HG03045 (cell line): ENCODE measurements at regions not wholly inside any gene's neighbourhood (a gene's known extent, or its start where the extent isn't known, plus 50 kb on each side); places are given as distances from the start of the nearest gene placed in this dataset.

Experiments used
- ATAC-seq: cut with Tn5 transposase; IDR thresholded peaks from one replicate; pipeline ENCODE4 v1.9.1; 2021; ENCODE audit warnings: mild to moderate bottlenecking, moderate library complexity; ENCODE audit not compliant: unreplicated experiment

DNA sequence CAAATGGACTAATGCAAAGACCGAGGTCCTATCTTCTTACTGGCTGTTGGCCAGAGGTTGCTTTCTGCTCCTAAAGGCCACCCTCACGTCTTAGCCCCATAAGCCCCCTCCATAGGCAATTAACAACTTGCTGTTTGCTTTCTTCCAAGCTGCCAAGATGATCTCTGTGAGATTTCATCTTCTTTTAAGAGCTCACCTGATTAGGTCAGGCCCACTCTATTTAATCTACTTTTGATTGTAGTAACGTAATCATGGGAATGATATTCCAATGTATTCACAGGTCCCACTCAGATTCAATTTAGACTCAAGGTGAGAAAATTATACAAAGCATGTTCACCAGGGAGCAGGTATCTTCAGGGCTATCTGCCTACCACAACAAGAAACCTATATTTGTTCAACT, 84.4 kb upstream of the RAD23B start:
- no peak for ATAC-seq

DNA sequence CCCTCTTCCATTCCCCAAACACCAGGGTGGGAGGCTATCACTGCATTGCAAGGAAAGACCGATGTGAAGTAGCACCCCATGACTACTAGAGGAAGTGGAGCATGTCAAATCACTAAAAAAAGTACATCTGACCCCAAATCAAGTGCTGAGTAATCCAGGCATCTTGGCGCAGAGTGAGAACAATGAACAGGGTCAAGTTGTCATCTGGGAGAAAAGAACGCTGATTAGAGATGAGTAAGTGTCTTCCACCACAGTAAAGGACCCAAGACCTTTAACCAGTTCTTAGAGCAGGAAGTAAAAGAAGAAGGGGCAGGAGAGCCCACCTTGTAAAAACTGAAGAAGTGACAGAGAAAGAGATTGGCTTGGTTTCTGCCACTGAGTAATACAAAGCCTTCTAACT, 75.0 kb upstream of the RAD23B start:
- ATAC-seq, result no peak

DNA sequence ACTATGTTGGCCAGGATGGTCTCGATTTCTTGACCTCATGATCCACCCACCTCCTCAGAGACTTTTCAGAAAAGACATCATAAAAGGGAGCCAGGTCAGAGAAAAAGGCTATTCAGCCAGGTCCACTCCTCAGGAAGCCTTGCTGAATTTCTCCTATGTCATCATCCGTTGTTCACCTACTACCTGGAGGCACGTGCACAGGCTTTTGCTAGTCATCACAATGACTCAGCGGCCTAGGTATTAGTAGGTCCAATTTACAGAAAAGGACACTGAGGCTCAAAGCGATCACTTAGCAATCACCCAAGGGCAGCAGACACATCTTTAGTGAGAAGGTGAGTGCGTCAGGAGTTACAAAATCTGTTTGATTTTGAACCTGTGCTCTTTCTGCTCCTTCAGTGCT, 72.3 kb upstream of the RAD23B start:
- ATAC-seq, result no peak

DNA sequence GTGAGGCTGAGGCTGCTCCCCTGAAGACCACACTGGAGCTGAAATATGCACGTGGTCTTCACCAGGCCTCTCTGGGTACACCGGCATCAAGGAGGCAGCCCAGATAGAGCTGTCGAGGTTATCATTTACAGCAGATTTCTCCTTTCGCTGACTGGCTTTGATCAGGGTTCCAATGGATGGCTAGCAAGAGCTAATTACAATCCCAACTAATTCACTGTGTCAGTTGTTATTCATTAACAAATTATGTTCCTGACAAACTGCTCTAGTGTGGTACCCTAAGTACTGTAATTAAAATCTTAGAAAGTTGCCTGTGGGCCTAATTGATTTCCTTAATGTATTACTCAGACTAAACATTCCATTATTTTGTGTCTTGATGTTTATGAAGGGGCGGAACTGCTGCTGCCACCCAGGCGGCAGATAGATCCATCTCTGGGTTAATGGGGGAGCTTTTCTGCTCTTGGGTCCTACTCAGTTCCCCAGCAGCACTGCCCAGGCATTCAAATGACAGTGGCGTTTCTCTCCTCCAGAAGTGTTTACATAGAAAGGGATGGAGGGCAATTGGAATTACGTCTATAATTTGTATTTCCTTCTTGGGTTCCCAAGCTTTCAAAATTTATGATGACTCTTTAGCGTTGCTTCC, 71.7 kb upstream of the RAD23B start:
- no peak for ATAC-seq

DNA sequence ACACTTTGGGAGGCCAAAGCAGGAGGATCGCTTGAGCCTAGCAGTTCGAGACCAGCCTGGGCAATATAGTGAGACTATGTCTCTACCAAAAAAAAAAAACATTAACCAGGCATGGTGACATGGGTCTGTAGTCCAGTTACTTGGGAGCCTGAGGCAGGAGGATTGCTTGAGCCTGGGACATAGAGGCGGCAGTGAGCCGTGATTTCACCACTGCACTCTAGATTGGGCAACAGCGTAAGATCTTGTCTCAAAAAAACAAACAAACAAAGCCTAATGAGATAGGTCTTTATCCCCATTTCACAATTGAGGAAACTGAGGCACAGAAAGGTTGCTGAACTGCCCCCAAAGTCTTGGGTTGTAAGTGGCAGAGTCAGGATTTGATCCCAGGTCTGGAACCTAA, 70.5 kb upstream of the RAD23B start:
- no peak for ATAC-seq

DNA sequence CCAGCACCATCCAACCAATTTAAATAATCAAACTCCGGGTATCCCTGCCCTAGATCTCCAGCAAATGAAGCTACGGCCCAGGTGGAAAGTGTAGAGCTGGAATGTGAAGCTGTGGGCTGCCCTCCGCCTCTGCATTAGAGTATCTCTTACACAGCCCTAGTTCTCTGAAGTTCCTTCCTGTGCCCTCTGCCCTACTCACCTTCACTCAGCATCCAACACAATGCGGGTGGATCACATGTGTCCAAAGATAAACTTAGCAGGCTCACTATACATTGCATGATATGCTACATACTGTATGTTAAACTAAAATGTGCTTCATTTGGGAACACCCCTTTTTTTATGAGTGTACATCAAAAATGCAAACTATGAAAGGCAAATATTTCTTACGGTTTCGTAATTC, 70.0 kb upstream of the RAD23B start:
- ATAC-seq, result no peak

DNA sequence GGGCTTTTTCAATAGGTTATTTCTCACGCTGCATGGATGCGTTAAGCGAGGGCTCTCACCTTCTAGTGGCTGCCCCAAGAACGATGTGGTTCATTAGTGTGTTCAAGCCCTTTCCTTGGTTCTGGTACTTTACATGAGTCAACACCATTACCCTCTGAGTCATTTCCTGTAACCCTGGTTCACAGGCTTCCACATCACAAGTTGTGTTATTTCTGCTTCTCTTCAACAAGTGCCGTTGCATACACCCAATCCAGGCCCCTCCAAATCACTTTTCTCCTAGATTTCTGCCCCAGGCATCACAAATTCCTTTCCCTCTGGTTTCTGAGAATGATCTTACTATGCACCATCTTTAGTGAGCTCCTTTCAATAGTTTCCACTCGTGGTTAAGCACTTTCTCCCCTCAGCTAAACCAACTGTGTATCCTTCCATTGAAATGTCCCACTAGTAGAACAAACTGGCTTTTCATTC, 69.5 kb upstream of the RAD23B start:
- peak; percentile 66 for ATAC-seq

DNA sequence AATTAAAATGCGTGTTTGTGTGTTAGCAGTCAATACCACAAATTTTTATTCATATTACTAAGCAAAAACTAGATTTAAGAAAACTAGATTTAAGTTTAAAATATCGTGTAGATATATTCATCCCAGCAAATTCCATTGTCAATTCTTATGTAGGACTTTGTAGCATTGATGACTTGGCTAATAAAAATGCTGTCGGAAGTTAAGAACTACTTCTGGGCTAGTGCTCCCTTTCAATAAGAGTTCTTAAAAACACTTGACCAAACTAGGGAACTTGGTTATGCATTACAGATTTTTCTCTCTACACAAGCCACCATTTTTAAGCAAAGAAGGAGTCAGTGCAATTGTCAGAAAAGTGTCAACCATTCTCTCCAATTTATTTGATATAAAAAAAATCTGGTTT, 68.7 kb upstream of the RAD23B start:
- no peak for ATAC-seq

DNA sequence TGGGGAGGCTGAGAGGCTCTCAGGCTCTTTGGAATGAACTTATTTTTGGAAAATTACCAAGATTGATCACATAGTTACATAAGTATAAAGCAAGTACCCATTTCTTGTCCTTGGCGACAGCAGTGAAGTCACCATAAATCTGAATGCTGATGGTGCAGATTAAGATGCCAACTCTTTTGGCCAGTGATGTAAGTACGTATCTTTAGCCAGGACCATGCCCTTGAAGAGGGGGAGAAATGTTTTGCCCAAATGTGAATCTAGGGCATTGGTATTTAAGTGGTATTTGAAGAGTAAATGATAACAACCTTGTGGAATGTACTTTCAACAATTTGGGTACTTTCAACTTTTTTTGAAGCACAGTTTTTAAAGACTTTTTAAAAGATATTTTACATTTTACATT, 68.2 kb upstream of the RAD23B start:
- no peak for ATAC-seq

DNA sequence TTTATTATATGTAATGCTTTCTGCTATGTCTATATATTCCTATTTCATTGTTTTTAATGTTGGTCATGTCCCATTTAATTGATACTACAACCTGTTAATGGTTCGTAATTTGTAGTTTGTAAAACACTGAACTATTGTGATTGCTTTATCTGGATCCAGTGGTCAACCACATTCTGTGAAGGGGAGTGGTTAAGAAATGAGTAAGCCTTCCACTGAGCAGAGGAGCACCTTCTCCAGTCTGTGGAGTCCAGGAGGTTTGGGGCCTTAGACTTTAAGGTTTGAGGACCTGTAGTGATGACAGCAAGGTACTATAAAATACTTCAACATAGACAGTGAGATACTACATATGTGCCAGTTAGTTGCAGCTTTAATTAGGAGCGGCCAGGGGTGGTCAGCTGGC, 67.7 kb upstream of the RAD23B start:
- ATAC-seq, result no peak

DNA sequence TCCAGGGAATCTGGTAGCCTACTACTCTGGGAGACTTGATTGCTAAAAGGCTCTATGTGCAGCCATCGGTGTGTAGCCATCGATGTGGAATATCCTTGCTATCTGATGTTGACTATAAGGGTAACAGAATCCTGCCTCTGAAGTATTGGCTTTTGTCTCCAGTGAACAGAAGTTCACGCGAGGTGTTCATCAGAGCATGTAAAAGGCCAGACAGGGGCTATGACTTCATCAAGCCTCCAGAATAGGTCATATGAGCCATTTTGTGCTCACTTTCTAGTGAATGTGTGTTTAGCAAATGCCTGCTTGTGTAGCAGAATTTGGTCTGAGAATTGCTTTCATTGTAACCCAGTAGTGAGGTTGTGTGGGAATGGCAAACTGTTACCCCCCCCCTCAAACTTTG, 66.8 kb upstream of the RAD23B start:
- no peak for ATAC-seq

DNA sequence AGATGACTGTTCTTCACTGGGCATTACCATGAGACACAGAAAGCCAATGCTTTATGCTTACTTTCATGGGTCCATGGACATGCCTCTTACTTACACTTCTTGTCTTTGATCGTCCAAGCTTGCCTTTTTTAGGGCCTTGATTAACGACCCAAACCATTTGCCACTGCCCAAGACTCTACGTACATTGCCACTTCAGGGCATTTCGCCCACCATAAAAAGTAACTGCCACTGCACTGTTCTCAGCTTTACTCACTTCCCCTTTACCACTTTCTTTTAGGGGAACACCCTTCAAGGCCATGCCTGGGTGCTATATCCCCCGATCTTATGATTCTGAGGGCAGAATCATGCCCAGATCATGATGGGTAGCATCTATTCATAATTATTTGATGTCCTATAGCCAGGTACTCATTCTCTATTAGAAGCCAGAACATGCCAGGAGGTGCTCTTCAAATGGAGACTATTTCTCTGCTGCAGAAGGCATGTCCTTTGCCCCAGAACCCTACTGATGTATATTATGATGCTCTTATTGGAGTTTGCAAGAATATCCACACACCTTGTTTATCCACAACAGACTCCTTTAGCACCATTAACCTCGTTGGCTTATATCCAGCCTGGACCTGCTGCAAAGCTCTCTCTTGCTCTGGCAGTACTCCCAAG, 64.1 kb upstream of the RAD23B start:
- ATAC-seq, result peak; percentile 71

DNA sequence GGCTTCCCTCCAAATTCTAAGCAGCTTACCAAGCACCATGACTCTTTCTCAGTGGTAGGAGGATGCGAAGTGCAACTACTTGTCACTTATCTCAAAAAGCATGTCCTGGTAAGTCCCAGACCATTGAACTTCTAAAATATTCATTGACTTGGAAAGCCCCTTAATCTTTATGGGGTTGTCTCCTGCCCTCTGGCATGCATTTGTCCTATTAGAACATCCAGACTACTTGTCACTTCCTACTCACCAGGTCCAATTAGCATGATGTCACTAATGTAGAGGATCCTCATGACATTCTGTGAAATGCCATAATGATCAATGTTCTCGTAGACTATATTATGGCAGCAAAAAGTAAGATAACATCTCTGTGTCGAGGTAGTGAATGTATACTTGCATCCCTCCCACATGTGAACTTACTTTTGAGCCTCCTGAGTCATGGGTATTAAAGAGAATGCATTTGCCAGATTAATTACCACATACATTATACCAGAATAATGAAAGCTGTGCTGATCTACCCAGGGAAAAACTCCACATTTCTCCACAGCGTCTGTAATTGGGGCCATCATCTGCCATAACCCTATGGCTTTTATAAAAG, 63.5 kb upstream of the RAD23B start:
- peak; percentile 48 for ATAC-seq

DNA sequence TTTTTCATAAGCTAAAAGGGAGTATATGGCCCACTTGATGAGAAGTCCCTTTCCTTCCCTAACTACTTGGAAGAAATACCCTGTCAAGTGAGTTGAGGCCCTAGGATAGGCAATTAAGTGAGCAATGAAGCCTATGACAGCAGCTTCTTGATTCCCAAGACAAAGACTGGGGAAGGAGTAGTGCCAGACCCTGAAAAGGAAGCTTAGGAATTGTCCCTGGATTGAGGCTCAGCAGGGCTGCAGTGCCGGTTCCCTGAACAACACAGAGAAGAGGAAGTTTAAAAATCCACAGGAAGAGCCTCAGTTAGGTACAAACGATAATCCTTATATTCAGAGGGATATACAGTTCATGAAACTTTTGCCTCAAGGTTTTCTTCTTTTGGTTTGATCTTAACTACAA, 61.8 kb upstream of the RAD23B start:
- ATAC-seq, result no peak

DNA sequence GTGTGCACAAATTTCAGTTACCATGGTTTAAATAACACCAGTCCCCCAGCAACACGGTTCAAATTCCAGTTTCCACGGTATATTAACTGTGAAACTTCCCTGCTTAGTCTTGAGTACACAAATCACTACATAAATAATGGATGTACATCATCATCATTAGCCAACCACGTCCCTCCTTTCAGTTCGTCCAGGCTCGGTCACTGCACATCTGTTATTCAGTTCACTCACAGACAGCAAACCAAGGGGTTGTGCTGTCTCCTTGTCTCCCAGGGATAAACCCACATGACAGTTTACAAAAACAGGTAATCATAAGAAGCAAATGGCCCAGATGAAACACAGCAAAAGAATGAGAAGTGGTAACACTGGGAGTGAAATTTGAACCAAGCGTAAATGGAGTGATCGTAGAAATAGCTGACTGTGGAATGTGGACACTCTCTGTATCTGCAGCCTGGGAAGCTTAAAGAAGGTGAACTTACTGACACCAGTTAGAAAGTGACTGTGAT, 61.0 kb upstream of the RAD23B start:
- no peak for ATAC-seq

DNA sequence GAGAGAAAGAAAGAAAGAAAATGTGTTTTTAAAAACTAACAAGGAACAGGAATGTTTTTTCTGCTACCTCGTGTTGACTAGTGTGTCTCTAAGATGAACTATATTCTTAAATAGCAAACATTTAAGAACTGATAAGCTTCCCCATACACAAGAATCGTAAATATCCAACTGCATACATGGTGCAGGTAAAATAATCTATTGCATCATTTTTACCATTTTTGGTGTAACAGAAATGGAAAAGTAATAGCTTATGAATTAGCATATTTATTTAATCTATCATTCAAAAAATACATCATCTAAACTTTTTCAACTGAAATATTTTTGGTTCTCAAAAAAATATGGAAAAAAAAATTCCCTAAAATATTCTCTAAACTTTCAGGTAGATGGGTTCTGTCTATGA, 59.7 kb upstream of the RAD23B start:
- no peak for ATAC-seq

DNA sequence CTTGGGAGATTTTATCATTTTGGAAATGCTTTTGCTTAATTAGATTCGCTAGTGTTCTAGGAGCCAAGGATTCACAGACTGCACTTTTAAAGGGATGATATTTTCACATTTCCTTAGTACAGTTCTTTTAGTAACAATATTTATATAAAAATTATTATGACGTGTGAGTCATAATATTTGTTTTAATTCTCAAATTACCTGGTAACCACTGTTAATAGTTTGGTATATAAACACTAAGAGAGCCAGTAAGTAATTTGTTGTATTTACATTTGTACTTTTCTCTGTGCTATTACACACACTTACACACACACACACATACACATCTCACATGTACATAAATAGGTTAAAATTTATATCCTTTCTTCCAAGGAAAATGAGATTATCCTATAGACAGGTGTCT, 58.8 kb upstream of the RAD23B start:
- ATAC-seq, result no peak

DNA sequence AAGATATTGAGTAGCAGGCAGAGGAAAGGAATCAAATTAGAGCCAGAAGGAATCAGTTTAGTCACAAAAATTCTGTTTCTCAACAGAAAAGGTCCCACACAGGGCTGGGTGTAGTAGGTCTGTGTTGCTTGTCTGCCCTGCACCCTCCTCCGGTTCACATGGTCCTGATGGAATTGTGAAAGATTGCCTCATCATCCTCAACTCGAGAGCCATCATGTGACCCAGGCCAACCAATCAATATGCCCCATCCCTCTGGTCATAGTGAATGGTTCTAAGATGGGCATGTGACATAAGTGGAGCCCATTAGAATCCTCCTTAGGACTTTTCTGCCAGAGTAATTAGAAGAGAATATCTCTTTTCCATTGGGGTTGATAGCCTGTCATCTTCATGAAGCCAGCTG, 56.7 kb upstream of the RAD23B start:
- no peak for ATAC-seq

DNA sequence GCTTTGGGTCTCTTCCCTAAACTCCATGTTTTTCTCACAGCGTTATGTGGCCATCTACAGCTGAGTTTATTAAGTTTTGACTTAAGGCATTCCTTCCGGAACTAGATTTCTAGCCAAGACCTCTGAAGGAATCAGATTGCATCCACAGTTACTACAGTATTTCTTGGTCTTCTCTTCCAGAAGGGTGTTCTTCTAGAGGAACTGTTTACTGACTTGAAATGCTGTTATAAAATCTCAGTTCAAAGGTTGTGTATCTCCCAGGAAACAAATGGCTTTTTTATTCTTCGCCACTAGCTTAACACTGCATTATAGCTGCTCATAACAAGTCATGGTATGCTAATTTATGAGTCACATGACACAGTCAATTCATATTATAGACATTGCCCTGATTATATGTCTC, 55.3 kb upstream of the RAD23B start:
- ATAC-seq, result no peak

DNA sequence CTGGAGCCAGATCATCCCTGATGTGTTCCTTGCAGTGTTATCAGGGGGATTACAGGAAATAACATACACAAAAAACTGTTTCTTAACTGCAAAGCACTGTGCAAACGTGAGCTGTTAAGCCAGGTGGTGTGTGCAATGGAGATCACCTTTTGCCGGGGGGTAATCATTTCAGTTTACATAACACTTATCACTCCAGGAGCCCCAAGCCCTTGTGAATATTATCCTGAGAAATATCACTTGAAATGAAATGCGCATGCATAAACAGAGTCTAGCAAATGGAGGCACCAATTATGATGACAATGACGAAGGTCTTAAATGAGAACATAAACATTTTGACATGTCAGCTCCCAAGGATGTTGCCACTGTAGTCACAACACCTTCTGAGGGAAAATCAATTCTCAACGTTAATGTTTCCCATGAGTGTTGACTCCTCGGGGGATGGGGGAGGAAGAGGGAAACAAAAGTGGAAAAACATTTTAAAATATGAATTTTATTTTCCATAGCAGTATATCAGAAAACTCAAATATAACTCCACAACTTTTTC, 54.5 kb upstream of the RAD23B start:
- ATAC-seq, result no peak

DNA sequence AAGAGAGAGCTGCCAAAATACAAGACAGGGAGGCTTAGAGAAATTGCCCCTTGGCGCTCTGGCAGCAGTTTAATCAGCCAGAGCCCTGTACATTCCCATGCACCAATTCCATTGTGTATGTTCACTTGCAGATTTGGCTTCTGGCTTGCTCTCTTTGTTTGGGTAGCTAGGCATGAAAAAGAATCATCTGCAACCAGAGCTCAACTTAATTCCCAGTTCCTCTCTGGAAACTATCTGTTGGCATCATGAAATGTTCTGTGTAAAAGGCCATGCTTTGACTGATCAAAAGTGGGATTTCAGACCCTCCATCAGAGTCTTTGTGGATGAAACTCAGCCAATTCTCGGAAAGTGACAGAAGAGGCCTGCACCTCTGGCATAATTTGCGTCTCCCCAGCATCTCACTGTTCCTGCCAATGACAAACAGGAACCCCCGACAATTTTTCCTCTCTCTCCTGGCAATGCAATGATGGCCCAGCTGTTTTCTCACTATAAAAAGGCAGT, 53.8 kb upstream of the RAD23B start:
- no peak for ATAC-seq
